IPS-18a (cell line): ENCODE measurements at regions not wholly inside any gene's neighbourhood (a gene's known extent, or its start where the extent isn't known, plus 50 kb on each side); places are given as distances from the start of the nearest gene placed in this dataset.

Experiments used
- H3K27ac ChIP-seq: one replicate; pipeline ENCODE4 v1.5.1; 2013; ENCODE audit warnings: low read length
- H3K27me3 ChIP-seq: one replicate; pipeline ENCODE4 v1.6.1; 2013; ENCODE audit warnings: mild to moderate bottlenecking, low read length; ENCODE audit not compliant: control insufficient read depth, insufficient read depth
- H3K36me3 ChIP-seq: one replicate; pipeline ENCODE4 v1.6.1; 2013; ENCODE audit warnings: low read depth, low read length; ENCODE audit not compliant: control insufficient read depth
- H3K4me1 ChIP-seq: one replicate; pipeline ENCODE4 v1.6.1; 2013; ENCODE audit warnings: low read depth, low read length; ENCODE audit not compliant: control insufficient read depth
- H3K4me3 ChIP-seq: one replicate; pipeline ENCODE4 v1.5.1; 2013; ENCODE audit warnings: low read length
- H3K9ac ChIP-seq: one replicate; pipeline ENCODE4 v1.6.1; 2013; ENCODE audit warnings: mild to moderate bottlenecking, low read length, moderate library complexity
- H3K9me3 ChIP-seq: one replicate; pipeline ENCODE4 v1.6.1; 2013; ENCODE audit warnings: low read depth, low read length; ENCODE audit not compliant: control insufficient read depth

DNA sequence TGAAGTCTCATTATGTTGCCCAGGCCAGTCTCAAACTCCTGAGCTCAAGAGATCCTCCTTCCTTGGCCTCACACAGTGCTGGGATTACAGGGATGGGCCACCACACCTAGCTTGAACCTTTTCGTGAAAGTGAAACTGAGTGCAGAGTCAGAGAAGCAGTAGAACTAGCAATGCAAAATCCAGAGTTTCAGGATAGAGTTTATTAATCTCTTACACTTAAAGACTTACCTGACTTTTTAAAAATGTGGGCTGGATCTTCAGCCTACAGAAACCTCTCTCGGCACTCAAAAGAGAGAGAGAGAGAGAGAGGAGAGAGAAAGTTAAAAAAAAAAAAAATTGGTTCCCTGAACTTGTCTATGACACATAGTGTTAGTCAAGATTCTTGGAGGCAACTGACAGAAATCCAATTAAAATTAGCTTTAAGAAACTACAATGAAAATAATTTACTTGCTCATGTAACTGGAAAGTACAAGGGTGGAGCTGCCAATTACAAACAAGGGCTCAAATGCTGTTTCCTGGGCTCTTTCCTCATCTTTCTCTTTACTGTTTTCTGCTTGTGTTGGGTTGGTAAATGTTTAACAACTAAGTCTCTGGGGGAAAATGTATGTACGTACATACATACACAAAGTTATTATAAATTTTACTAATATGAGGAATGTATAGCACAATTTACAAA, 98.1 kb upstream of the CERS6 start:
- no peaks in the 10 kb centered on the region for H3K36me3 ChIP-seq
- no peak overlapping the region for H3K4me3 ChIP-seq
- no peaks in the 10 kb centered on the region for H3K27me3 ChIP-seq
- peaks cover 6% of the 10 kb centered on the region for H3K4me1 ChIP-seq
- no peak overlapping the region for H3K27ac ChIP-seq
- peaks cover 8% of the 10 kb centered on the region for H3K9me3 ChIP-seq
- no peak overlapping the region for H3K9ac ChIP-seq

DNA sequence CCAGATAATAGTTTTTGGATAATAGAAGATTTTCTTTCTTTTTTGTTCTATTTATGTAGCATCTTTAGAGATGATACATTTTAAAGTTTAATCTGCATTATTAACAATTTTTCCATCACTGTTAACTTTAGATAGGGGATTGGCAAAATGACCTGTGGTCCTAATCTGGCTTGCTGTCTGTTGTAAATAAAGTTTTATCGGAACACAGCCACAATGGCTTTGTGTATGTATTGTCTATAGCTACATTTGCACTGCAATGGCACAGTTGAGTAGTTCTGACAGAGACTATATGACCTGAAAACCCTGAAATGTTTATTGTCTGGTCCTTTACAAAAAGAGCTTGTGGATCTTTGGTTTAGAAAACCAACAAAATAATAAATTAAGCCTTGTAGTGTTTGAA, 97.0 kb upstream of the CERS6 start:
- H3K4me3 ChIP-seq = no peak overlapping the region
- H3K36me3 ChIP-seq = no peaks in the 10 kb centered on the region
- no peak overlapping the region for H3K27ac ChIP-seq
- H3K9me3 ChIP-seq = no peaks in the 10 kb centered on the region
- no peaks in the 10 kb centered on the region for H3K27me3 ChIP-seq
- peaks cover 6% of the 10 kb centered on the region for H3K4me1 ChIP-seq
- no peak overlapping the region for H3K9ac ChIP-seq

DNA sequence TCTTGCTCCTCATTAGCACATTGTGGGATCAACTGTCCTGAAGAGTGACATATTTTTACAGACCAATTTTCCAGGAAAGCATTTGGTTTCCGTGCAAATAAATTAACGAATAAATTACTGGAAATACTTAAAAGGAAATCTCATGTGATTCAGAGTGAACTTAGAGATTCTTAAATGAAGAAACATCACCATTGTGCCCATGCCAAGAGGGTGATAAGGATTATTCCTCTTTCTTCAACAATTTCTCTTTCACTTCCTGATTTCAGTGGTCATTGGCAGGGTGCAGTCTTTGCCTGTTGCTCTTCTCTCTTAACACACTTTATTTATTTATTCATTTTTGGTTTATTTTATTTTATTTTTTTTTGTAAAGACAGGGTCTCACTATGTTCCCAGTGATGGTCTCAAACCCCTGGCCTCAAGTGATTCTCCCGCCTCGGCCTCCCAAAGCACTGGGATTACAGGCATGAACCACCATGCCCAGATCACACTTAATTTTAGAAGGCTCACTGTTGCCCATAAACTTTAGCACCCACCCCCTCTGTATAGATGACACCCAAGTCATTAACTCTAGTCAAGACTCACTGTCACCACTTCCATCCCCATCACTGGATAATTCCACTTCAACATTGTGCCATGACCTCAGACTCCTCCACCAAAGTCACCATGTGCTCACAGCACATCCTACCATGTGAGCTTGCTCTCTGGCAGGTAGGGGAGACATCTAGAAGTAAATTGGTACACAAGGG, 92.6 kb upstream of the CERS6 start:
- Histone ChIP-seq H3K9ac (no peak overlapping the region), H3K27me3 (no peaks in the 10 kb centered on the region), H3K27ac (no peak overlapping the region), H3K9me3 (no peaks in the 10 kb centered on the region), H3K4me1 (no peaks in the 10 kb centered on the region), H3K36me3 (no peaks in the 10 kb centered on the region), H3K4me3 (no peak overlapping the region)

DNA sequence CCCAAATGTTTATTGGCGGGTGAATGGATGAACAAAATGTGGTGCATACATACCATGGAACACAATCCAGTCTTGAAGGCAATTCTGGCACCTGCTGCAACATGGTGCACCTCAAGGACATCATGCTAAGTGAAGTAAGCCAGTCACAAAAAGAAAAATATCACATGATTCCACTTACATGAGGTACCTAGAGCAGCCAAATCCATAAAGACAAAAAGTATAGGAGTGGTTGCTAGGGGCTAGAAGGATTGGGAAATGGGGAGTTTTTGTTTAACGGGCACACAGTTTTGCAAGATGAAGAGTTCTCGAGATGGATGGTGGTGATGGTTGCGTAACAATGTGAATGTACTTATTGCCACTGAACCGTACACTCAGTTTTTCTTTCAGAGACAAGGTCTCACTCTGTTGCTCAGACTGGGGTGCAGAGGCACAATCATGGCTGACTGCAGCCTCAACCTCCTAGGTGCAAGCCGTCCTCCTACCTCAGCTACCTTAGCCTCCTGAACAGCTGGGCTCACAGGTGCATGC, 90.9 kb upstream of the CERS6 start:
- Histone ChIP-seq H3K4me3 (no peak overlapping the region), H3K9ac (no peak overlapping the region), H3K36me3 (no peaks in the 10 kb centered on the region), H3K4me1 (no peaks in the 10 kb centered on the region), H3K9me3 (no peaks in the 10 kb centered on the region), H3K27me3 (no peaks in the 10 kb centered on the region), H3K27ac (no peak overlapping the region)

DNA sequence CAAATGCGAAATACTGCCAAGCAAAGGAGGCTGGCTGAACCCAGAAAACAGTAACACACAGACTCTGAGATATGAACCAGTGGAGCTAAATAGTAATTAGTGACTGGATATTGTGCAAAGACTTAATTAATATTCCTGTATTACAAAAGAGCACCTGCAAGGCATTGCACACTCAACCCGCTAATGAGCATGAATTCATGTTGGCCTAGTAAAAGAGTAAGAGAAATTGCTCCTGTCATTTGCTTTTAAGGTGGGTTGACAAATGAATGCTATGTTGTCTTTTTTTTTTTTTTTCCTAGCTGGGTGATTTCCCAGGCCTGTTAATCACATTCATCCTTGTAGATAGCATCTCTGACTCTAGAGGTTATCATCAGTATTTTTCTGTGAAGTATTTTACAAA, 87.0 kb upstream of the CERS6 start:
- Histone ChIP-seq H3K27me3 (no peaks in the 10 kb centered on the region), H3K4me3 (no peak overlapping the region), H3K36me3 (no peaks in the 10 kb centered on the region), H3K27ac (no peak overlapping the region), H3K9me3 (no peaks in the 10 kb centered on the region), H3K9ac (no peak overlapping the region), H3K4me1 (no peaks in the 10 kb centered on the region)

DNA sequence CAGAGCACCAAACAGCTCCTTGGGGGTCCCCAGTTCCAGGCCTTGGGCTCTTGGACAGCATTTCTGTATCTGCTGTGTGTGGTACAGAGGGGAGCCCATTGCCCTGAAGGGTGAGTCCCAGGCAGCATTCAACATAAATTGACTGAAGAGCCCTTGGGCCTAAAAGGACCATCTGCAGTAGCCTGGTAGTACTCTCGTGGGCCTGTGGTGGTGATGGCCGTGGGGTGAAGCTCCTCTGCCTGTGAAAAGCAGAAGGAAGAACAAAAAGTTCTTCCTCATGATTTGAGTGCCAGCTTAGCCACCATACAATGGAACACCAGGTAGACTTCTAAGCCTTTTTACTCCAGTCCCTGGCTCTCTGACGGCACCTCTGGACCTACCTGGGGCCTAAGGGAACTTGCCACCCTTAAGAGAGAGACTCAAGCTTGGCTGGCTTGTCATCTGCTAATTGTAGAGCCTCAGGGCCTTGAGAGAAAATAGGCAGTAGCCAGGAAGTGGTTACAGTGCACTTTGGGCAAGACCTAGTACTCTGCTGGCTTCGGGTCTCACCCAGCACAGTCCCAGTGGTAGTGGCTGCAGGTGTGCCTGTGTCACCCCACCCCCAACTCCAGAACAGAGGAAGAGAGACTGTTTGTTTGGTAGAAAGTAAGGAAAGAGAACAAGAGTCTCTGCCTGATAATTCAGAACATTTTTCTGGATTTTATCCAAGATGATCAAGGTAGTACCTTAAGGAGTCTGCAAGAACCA, 84.6 kb upstream of the CERS6 start:
- no peaks in the 10 kb centered on the region for H3K4me1 ChIP-seq
- no peak overlapping the region for H3K9ac ChIP-seq
- no peaks in the 10 kb centered on the region for H3K27me3 ChIP-seq
- H3K4me3 ChIP-seq = no peak overlapping the region
- no peaks in the 10 kb centered on the region for H3K9me3 ChIP-seq
- H3K27ac ChIP-seq = no peak overlapping the region
- H3K36me3 ChIP-seq = no peaks in the 10 kb centered on the region

DNA sequence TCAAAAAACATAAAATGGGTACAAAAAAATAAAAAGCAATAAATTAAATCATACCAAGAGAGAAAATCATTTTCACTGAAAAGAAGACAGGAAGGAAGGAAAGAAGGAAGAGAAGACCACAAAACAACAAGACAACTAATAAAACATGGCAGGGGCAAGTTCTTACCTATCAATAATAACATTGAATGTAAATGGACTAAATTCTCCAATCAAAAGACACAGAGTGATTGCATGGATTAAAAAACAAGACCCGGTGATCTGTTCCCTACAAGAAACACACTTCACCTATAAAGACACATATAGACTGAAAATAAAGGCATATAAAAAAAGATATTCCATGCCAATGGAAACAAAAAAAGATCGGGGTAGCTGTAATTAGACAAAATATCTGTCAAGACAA, 82.6 kb upstream of the CERS6 start:
- no peaks in the 10 kb centered on the region for H3K36me3 ChIP-seq
- no peak overlapping the region for H3K4me3 ChIP-seq
- H3K27ac ChIP-seq = no peak overlapping the region
- no peaks in the 10 kb centered on the region for H3K27me3 ChIP-seq
- H3K9ac ChIP-seq = no peak overlapping the region
- no peaks in the 10 kb centered on the region for H3K9me3 ChIP-seq
- no peaks in the 10 kb centered on the region for H3K4me1 ChIP-seq

DNA sequence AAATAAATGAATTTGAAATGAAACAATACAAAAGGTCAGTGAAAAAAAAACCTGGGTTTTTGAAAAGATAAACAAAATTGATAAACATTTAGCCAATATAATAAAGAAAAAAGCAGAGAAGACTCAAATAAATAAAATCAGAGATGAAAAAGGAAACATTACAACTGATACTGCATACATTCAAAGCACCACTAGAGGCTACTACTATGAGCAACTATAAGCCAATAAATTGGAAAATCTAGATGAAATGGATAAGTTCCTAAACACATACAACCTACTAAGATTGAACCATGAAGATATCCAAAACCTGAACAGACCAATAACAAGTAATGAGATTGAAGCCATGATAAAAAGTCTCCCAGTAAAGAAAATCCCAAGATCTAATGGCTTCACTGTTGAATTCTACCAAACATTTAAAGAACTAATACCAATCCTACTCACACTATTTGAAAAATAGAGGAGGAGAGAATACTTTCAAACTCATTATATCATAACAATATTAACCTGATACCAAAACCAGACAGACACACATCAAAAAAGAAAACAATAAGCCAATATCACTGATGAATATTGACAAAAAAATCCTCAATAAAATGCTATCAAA, 80.8 kb upstream of the CERS6 start:
- peaks cover under 1% of the 10 kb centered on the region for H3K4me1 ChIP-seq
- no peak overlapping the region for H3K27ac ChIP-seq
- H3K9me3 ChIP-seq = no peaks in the 10 kb centered on the region
- H3K27me3 ChIP-seq = no peaks in the 10 kb centered on the region
- H3K4me3 ChIP-seq = no peak overlapping the region
- H3K36me3 ChIP-seq = no peaks in the 10 kb centered on the region
- H3K9ac ChIP-seq = no peak overlapping the region

DNA sequence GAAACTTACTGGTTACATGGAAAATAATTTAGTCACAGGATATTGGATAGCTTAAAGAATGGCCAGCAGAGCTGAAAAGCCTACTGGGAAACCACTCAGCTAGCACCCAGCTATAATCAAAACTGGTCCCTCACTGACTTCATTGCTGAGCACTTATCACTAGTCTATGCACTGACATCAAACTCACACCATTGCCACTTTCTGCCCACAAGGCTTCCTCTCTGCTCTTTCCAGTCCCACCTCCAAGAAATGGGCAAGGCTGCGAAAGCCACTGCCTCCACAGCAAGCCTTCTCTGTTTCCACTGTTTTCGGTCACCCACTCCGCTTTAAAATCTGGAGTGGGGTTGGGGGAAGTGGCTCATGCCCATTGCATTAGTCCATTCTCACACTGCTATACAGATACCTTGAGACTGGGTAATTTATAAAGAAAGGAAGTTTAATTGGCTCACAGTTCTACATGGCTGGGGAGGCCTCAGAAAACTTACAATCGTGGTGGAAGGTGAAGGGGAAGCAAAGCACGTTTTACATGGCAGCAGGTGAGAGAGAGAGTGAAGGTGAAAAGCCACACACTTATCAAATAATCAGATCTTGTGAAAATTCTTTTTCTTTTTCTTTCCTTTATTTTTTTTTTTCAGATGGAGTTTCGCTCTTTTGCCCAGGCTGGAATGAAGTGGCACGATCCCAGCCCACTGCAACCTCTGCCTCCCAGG, 77.0 kb upstream of the CERS6 start:
- no peaks in the 10 kb centered on the region for H3K9me3 ChIP-seq
- peaks cover 4% of the 10 kb centered on the region for H3K4me1 ChIP-seq
- no peaks in the 10 kb centered on the region for H3K27me3 ChIP-seq
- no peak overlapping the region for H3K9ac ChIP-seq
- no peak overlapping the region for H3K4me3 ChIP-seq
- no peak overlapping the region for H3K27ac ChIP-seq
- H3K36me3 ChIP-seq = no peaks in the 10 kb centered on the region

DNA sequence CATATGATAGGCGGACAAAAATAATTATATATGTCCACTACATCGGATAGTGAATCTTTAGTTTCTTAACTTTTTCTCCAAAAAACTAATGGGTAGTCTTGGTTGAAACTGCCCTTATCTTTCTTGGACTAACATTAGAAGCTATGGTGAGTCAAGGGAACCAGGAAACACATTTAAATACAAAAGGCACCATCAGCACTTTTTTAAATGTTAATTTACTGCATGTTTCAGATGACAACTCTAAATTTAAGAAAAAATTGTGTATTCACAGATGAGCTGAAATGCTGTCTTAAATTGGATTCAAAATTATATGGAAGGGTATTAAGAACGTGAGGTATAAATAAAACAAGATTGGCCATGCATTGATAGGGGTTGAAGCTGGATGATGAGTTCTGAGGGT, 75.6 kb upstream of the CERS6 start:
- Histone ChIP-seq H3K9ac (no peak overlapping the region), H3K4me1 (peaks cover 4% of the 10 kb centered on the region), H3K27ac (no peak overlapping the region), H3K9me3 (no peaks in the 10 kb centered on the region), H3K27me3 (no peaks in the 10 kb centered on the region), H3K4me3 (no peak overlapping the region), H3K36me3 (no peaks in the 10 kb centered on the region)

DNA sequence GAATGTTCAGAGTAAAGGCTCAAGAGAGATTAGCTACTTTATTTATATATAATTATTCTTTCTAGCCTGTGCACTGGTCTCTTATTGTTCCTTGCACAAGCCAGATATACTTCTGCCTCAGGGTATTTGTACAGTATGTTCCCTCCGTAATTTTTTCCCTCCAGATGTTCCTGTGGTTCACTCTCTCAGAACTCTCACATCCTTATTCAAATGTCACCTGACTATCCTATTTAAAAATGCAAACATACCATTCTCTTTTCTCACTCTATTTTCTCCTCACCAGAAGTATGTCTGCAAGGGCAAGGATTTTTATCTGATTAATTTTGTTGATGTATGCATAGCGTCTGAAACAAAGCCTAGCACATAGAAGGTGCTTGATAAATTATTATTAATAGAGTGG, 64.0 kb upstream of the CERS6 start:
- H3K4me3 ChIP-seq = no peak overlapping the region
- no peak overlapping the region for H3K27ac ChIP-seq
- no peak overlapping the region for H3K9ac ChIP-seq
- no peaks in the 10 kb centered on the region for H3K4me1 ChIP-seq
- H3K9me3 ChIP-seq = no peaks in the 10 kb centered on the region
- H3K27me3 ChIP-seq = no peaks in the 10 kb centered on the region
- no peaks in the 10 kb centered on the region for H3K36me3 ChIP-seq
